ENCODE measurements at regions not wholly inside any gene's neighbourhood (a gene's known extent, or its start where the extent isn't known, plus 50 kb on each side); places are given as distances from the start of the nearest gene placed in this dataset.

DNA sequence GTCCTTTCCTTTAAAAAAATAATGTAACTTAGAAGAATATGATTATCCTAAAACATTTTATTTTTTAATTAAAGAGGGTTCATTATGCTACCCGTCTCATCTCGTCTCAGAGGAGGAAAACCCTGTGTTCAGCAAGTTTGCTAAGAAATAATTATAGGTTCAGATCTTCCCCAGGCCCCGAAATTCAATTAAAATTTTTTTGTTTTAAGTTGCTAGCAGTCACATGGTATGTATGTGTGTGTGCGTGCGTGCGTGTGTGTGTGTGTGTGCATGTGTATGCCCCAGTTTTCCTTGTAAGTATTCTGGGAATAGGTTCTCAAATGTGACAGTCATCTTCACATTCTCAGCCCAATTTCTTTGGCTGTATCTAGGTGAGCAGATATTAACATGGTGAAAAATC, 86.6 kb upstream of the HOXC13 start:
- Histone ChIP-seq H3K36me3 (no peaks in the 10 kb centered on the region), H3K27ac (no peak overlapping the region), H3K27me3 (peaks cover 0 to 5% of the 10 kb centered on the region in 2 donors), H3K4me3 (no peak overlapping the region), H3K9me3 (no peaks in the 10 kb centered on the region), H3K4me1 (no peaks in the 10 kb centered on the region)
- intact Hi-C loops (cut with DNase I; ENCODE audit: low total_unique reads) = loop anchor here (5.0 kb wide), 1 partner anchor 675 kb away; no protein-coding TSS in a partner anchor
- TF ChIP-seq POLR2A (IDR thresholded peaks at IDR 0.05) (no peak), POLR2AphosphoS5 (IDR thresholded peaks at IDR 0.05) (no peak)
- TF ChIP-seq, protein P1, sequence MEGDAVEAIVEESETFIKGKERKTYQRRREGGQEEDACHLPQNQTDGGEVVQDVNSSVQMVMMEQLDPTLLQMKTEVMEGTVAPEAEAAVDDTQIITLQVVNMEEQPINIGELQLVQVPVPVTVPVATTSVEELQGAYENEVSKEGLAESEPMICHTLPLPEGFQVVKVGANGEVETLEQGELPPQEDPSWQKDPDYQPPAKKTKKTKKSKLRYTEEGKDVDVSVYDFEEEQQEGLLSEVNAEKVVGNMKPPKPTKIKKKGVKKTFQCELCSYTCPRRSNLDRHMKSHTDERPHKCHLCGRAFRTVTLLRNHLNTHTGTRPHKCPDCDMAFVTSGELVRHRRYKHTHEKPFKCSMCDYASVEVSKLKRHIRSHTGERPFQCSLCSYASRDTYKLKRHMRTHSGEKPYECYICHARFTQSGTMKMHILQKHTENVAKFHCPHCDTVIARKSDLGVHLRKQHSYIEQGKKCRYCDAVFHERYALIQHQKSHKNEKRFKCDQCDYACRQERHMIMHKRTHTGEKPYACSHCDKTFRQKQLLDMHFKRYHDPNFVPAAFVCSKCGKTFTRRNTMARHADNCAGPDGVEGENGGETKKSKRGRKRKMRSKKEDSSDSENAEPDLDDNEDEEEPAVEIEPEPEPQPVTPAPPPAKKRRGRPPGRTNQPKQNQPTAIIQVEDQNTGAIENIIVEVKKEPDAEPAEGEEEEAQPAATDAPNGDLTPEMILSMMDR (IDR thresholded peaks at IDR 0.05) = no peak
- DNase-seq (ENCODE audit: low spot score in 2 of 2) = no peak

- no peak for DNase-seq (ENCODE audit: low spot score in 2 of 2)
- Histone ChIP-seq H3K27ac (no peak overlapping the region), H3K36me3 (no peaks in the 10 kb centered on the region), H3K4me1 (no peaks in the 10 kb centered on the region), H3K27me3 (peaks cover 0 to 5% of the 10 kb centered on the region in 2 donors), H3K4me3 (no peak overlapping the region), H3K9me3 (no peaks in the 10 kb centered on the region)
- intact Hi-C loops (cut with DNase I; ENCODE audit: low total_unique reads) = loop anchor here (5.0 kb wide), 1 partner anchor 674 kb away; no protein-coding TSS in a partner anchor
- no peak for TF ChIP-seq POLR2A (IDR thresholded peaks at IDR 0.05)
- TF ChIP-seq, protein P1 (IDR thresholded peaks at IDR 0.05) = no peak
- no peak for TF ChIP-seq POLR2AphosphoS5 (IDR thresholded peaks at IDR 0.05)
Observed at GRCh38 chr12:53852992-53853391, 85.6 kb upstream of the HOXC13 start.

- H3K4me3 ChIP-seq = no peak overlapping the region
- no peaks in the 10 kb centered on the region for H3K4me1 ChIP-seq
- intact Hi-C loops (cut with DNase I; ENCODE audit: low total_unique reads) = loop anchor here (5.0 kb wide), 1 partner anchor 672 kb away; no protein-coding TSS in a partner anchor
- TF ChIP-seq POLR2AphosphoS5 (IDR thresholded peaks at IDR 0.05) = no peak
- no peaks in the 10 kb centered on the region for H3K9me3 ChIP-seq
- no peak overlapping the region for H3K27ac ChIP-seq
- H3K36me3 ChIP-seq = no peaks in the 10 kb centered on the region
- DNase-seq (ENCODE audit: low spot score in 2 of 2) = no peak
- H3K27me3 ChIP-seq = peaks cover 0 to 5% of the 10 kb centered on the region in 2 donors
Observed at GRCh38 chr12:53854701-53855316, 83.8 kb upstream of the HOXC13 start.

GRCh38 chr12:53856132-53856531, 82.5 kb upstream of the HOXC13 start:
- no peaks in the 10 kb centered on the region for H3K36me3 ChIP-seq
- no peaks in the 10 kb centered on the region for H3K27me3 ChIP-seq
- H3K4me3 ChIP-seq = no peak overlapping the region
- TF ChIP-seq, protein P1 (IDR thresholded peaks at IDR 0.05) = no peak
- no peak for TF ChIP-seq POLR2AphosphoS5 (IDR thresholded peaks at IDR 0.05)
- no peak for TF ChIP-seq POLR2A (IDR thresholded peaks at IDR 0.05)
- no peak overlapping the region for H3K27ac ChIP-seq
- intact Hi-C loops (cut with DNase I; ENCODE audit: low total_unique reads) = no loop called here
- H3K9me3 ChIP-seq = no peaks in the 10 kb centered on the region
- no peaks in the 10 kb centered on the region for H3K4me1 ChIP-seq
- no peak for DNase-seq (ENCODE audit: low spot score in 2 of 2)

DNA sequence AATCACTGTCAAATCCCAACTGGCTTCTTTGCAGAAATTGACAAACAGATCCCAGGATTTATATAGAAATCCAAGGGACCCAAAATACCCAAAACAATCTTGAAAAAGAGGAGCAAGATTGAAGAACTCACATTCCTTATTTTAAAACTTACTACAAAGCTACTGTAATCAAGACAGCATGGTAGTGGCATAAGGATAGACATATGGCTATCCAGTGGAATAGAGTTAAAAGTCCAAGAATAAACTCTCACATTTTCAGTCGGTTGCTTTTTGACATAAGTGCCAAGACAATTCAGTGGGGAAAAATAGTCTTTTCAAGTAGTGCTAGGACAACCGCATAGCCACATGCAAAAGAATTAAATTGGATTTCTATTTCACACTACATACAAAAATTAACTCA, 81.0 kb upstream of the HOXC13 start:
- TF ChIP-seq POLR2AphosphoS5 (IDR thresholded peaks at IDR 0.05) (no peak), POLR2A (IDR thresholded peaks at IDR 0.05) (no peak)
- TF ChIP-seq, protein P1 (IDR thresholded peaks at IDR 0.05) = no peak
- DNase-seq (ENCODE audit: low spot score in 2 of 2) = no peak
- Histone ChIP-seq H3K27me3 (no peaks in the 10 kb centered on the region), H3K4me3 (no peak overlapping the region), H3K4me1 (no peaks in the 10 kb centered on the region), H3K27ac (no peak overlapping the region), H3K36me3 (no peaks in the 10 kb centered on the region), H3K9me3 (no peaks in the 10 kb centered on the region)
- intact Hi-C loops (cut with DNase I; ENCODE audit: low total_unique reads) = no loop called here

Data from breast epithelium (tissue), 4 donors.